ENCODE measurements at regions not wholly inside any gene's neighbourhood (a gene's known extent, or its start where the extent isn't known, plus 50 kb on each side); places are given as distances from the start of the nearest gene placed in this dataset.
A peak's percentile ranks its signal among the peaks of the same experiment; 100 is the strongest.

DNA sequence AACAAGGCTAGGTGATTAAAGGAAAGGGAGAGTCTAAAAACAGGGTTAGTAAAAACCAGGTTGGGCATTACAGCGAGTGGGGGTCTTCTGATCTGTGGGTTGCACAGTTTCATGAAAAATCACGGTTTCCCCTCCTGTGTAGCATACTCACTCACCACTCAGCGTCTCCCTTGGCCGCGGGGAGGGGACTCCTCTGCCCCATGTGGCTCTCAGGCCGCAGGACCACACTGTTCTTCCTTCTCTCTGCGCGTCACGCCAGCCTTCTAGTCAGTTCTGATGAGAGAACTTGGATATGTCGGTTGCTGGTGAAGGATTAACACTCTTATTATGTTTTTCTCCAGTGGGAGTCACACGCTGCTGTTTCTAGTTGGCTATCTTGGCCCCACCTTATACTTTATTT is 254.6 kb upstream of the LRRC7 start:
- Mint-ChIP-seq H3K4me1 (no peaks in the 10 kb centered on the region), H3K27me3 (no peaks in the 10 kb centered on the region), H3K4me3 (no peak overlapping the region), H3K9me3 (peaks cover 7% of the 10 kb centered on the region), H3K36me3 (no peaks in the 10 kb centered on the region), H3K27ac (no peak overlapping the region)

- H3K4me3 Mint-ChIP-seq: no peak overlapping the region
- no peaks in the 10 kb centered on the region for H3K36me3 Mint-ChIP-seq
- H3K27ac Mint-ChIP-seq: no peak overlapping the region
- H3K4me1 Mint-ChIP-seq: no peaks in the 10 kb centered on the region
- no peaks in the 10 kb centered on the region for H3K27me3 Mint-ChIP-seq
- H3K9me3 Mint-ChIP-seq: peaks cover 7% of the 10 kb centered on the region
Measured at GRCh38 chr1:69315416-69315815, 252.3 kb upstream of the LRRC7 start.

- peaks cover 7% of the 10 kb centered on the region for H3K9me3 Mint-ChIP-seq
- H3K27ac Mint-ChIP-seq: no peak overlapping the region
- H3K4me1 Mint-ChIP-seq: no peaks in the 10 kb centered on the region
- H3K27me3 Mint-ChIP-seq: no peaks in the 10 kb centered on the region
- no peak overlapping the region for H3K4me3 Mint-ChIP-seq
- H3K36me3 Mint-ChIP-seq: no peaks in the 10 kb centered on the region
Measured at GRCh38 chr1:69315823-69316222, 251.9 kb upstream of the LRRC7 start.

GRCh38 chr1:69319287-69319686 is 248.4 kb upstream of the LRRC7 start:
- H3K27me3 Mint-ChIP-seq: no peaks in the 10 kb centered on the region
- H3K27ac Mint-ChIP-seq: no peak overlapping the region
- H3K4me3 Mint-ChIP-seq: peak overlapping the region; percentile 24
- H3K9me3 Mint-ChIP-seq: peaks cover 4% of the 10 kb centered on the region
- no peaks in the 10 kb centered on the region for H3K36me3 Mint-ChIP-seq
- H3K4me1 Mint-ChIP-seq: no peaks in the 10 kb centered on the region

- Mint-ChIP-seq H3K27ac (no peak overlapping the region), H3K9me3 (no peaks in the 10 kb centered on the region), H3K4me1 (no peaks in the 10 kb centered on the region), H3K27me3 (no peaks in the 10 kb centered on the region), H3K36me3 (no peaks in the 10 kb centered on the region), H3K4me3 (no peak overlapping the region)
Measured at GRCh38 chr1:69320757-69321211, 246.9 kb upstream of the LRRC7 start.

GRCh38 chr1:69321311-69321710 is 246.4 kb upstream of the LRRC7 start:
- Mint-ChIP-seq H3K4me1 (no peaks in the 10 kb centered on the region), H3K27ac (no peak overlapping the region), H3K4me3 (no peak overlapping the region), H3K27me3 (no peaks in the 10 kb centered on the region), H3K9me3 (no peaks in the 10 kb centered on the region), H3K36me3 (no peaks in the 10 kb centered on the region)

DNA sequence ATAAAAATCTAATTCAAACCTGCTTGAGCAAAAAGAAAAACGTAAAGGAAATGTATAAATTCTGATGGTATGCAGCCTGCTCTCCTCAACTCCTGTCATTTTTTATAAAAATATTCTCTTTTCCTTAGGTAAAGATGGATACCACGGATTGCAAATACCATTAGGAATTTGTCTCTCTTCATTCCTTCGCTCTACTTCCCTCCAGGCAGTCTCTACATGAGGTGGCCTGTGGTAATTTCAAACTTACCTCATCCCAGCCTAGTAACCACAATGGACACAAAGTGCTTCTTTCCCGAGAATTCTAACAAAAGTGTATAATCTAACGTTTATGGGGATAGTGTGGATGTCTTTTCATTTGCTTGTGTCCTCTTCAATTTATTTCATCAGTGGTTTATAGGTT is 239.5 kb upstream of the LRRC7 start:
- H3K36me3 Mint-ChIP-seq: no peaks in the 10 kb centered on the region
- no peaks in the 10 kb centered on the region for H3K27me3 Mint-ChIP-seq
- H3K27ac Mint-ChIP-seq: no peak overlapping the region
- H3K4me1 Mint-ChIP-seq: no peaks in the 10 kb centered on the region
- H3K9me3 Mint-ChIP-seq: peaks cover 12% of the 10 kb centered on the region
- no peak overlapping the region for H3K4me3 Mint-ChIP-seq

DNA sequence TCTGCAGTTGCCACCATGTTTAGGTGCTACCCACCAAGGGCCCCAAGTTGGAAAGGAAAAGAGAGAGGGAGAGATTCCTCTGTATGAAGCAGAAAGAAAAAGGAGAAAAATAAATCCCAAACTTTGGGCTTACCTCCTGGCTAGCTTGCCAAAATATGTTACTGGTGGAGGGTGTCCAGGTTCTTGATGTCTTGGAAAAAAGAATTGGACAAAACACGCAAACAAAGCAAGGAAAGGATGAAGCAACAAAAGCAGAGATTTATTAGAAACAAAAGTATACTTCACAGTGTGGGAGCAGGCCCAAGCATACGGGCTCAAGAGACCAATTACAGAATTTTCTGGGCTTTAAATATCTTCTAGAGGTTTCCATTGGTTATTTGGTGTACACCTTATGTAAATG is 204.5 kb upstream of the LRRC7 start:
- Mint-ChIP-seq H3K36me3 (no peaks in the 10 kb centered on the region), H3K9me3 (no peaks in the 10 kb centered on the region), H3K27ac (no peak overlapping the region), H3K4me3 (no peak overlapping the region), H3K27me3 (no peaks in the 10 kb centered on the region), H3K4me1 (no peaks in the 10 kb centered on the region)

DNA sequence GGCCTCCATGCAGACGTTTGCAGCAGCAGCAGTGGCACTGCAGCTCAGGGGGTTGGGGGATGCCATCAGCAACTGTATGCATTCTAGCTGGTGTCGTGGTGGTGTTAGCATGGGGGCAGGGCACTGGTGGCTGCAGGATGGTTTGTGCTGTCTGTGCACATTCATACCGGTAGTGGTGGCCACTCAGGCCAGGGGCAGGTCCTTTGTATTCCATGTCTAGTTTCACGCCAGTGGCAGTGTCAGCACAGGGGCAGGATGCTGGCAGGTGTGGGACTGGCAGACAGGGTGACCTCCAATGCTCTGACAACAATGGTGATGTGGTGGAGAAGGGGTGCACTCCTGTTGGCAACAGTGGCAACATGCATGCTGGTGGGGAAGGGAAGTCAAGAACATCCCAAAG is 194.2 kb upstream of the LRRC7 start:
- no peaks in the 10 kb centered on the region for H3K36me3 Mint-ChIP-seq
- H3K27me3 Mint-ChIP-seq: no peaks in the 10 kb centered on the region
- H3K4me3 Mint-ChIP-seq: no peak overlapping the region
- no peak overlapping the region for H3K27ac Mint-ChIP-seq
- peaks cover 6% of the 10 kb centered on the region for H3K9me3 Mint-ChIP-seq
- H3K4me1 Mint-ChIP-seq: no peaks in the 10 kb centered on the region

GRCh38 chr1:69376408-69376807 is 191.3 kb upstream of the LRRC7 start:
- no peak overlapping the region for H3K27ac Mint-ChIP-seq
- H3K4me3 Mint-ChIP-seq: no peak overlapping the region
- H3K27me3 Mint-ChIP-seq: no peaks in the 10 kb centered on the region
- H3K4me1 Mint-ChIP-seq: no peaks in the 10 kb centered on the region
- no peaks in the 10 kb centered on the region for H3K36me3 Mint-ChIP-seq
- peaks cover 6% of the 10 kb centered on the region for H3K9me3 Mint-ChIP-seq

DNA sequence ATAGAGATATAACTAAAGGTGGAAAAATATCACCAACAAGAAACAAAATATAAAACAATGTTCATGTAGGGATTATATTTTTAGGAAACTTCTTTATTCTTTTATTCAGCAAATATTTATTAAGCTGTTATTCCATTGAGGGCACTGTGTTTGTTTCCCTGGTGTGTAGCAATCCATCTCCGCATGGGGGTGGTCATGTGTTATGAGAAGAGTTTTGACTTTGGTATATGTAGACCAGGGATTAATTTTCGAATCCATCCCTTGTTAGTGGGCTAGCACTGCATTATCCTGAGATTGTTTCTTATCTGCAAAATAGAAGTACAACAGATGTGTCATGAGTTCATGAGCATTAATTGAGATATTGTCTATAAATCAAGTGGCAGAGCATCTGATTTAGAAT is 190.2 kb upstream of the LRRC7 start:
- Mint-ChIP-seq H3K4me1 (no peaks in the 10 kb centered on the region), H3K36me3 (no peaks in the 10 kb centered on the region), H3K9me3 (peaks cover 11% of the 10 kb centered on the region), H3K27ac (no peak overlapping the region), H3K27me3 (no peaks in the 10 kb centered on the region), H3K4me3 (no peak overlapping the region)

- Mint-ChIP-seq H3K4me3 (no peak overlapping the region), H3K9me3 (peaks cover 5% of the 10 kb centered on the region), H3K27ac (no peak overlapping the region), H3K4me1 (no peaks in the 10 kb centered on the region), H3K27me3 (no peaks in the 10 kb centered on the region), H3K36me3 (no peaks in the 10 kb centered on the region)
Measured at GRCh38 chr1:69388044-69388443, 179.7 kb upstream of the LRRC7 start.

DNA sequence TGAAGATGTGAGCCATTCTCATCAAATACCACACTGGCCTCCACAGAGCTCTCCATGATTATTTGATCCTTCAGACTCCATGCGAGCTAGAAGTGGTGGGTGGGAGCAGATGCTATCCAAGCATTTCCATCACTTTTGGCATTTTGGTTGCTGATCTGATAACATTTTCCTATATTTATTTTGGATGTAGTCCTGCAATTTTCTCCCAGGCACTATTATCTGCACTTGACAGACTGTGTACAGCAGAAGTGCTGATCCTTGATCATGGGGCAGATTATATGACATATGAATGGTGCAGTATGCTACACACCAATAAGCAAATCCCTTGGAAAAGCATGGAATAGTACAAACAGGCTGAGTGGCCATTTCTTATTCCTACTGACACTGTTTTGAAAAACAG is 167.6 kb upstream of the LRRC7 start:
- no peak overlapping the region for H3K27ac Mint-ChIP-seq
- no peaks in the 10 kb centered on the region for H3K36me3 Mint-ChIP-seq
- no peaks in the 10 kb centered on the region for H3K27me3 Mint-ChIP-seq
- H3K4me3 Mint-ChIP-seq: no peak overlapping the region
- no peaks in the 10 kb centered on the region for H3K4me1 Mint-ChIP-seq
- no peaks in the 10 kb centered on the region for H3K9me3 Mint-ChIP-seq

DNA sequence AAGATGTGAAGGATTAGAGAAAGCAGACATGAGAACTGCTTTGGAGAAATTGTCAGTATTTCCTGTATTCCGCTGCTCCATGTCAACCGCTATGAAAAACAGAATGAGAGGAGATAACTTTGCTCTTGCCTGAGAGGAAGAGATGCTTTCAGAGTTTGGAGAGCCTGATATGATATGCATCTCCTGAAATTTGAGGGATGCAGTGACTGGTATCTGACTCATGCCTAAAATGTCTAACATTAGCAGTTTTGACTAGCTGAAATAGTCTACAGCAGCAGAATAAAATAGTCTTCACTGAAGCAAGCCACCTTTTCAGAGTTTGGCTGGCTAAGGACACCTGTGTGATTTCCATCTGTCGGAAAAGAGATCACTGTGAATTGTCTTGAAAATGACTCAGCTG is 165.8 kb upstream of the LRRC7 start:
- H3K4me1 Mint-ChIP-seq: no peaks in the 10 kb centered on the region
- no peaks in the 10 kb centered on the region for H3K27me3 Mint-ChIP-seq
- H3K27ac Mint-ChIP-seq: no peak overlapping the region
- no peak overlapping the region for H3K4me3 Mint-ChIP-seq
- no peaks in the 10 kb centered on the region for H3K36me3 Mint-ChIP-seq
- peaks cover 6% of the 10 kb centered on the region for H3K9me3 Mint-ChIP-seq

- no peak overlapping the region for H3K27ac Mint-ChIP-seq
- H3K9me3 Mint-ChIP-seq: peaks cover 6% of the 10 kb centered on the region
- no peaks in the 10 kb centered on the region for H3K36me3 Mint-ChIP-seq
- no peaks in the 10 kb centered on the region for H3K27me3 Mint-ChIP-seq
- no peaks in the 10 kb centered on the region for H3K4me1 Mint-ChIP-seq
- H3K4me3 Mint-ChIP-seq: no peak overlapping the region
Measured at GRCh38 chr1:69403756-69404320, 163.9 kb upstream of the LRRC7 start.

- Mint-ChIP-seq H3K36me3 (no peaks in the 10 kb centered on the region), H3K27ac (no peak overlapping the region), H3K27me3 (no peaks in the 10 kb centered on the region), H3K9me3 (peaks cover 6% of the 10 kb centered on the region), H3K4me1 (no peaks in the 10 kb centered on the region), H3K4me3 (no peak overlapping the region)
Measured at GRCh38 chr1:69404486-69404885, 163.2 kb upstream of the LRRC7 start.

DNA sequence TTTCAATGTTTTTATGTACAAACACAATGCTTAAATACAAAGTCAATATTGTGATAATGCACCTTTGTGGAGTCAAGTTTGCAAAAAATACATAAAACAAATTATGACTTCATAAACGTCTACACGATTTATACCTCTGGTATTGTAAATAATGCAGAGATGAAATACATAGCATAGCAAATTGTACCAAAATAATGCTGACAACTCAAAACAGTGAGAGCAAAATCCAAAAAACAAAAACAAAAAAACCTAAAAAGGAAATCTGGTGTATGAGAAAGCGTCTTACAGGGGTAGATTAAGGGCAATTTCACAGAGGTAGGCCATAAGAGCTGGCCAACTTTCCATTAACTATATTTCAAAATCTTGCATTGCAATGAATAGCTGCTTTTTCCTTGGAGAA is 161.5 kb upstream of the LRRC7 start:
- Mint-ChIP-seq H3K4me1 (no peaks in the 10 kb centered on the region), H3K36me3 (no peaks in the 10 kb centered on the region), H3K27me3 (no peaks in the 10 kb centered on the region), H3K4me3 (no peak overlapping the region), H3K27ac (no peak overlapping the region), H3K9me3 (peaks cover 6% of the 10 kb centered on the region)

Measured in activated naive CD4-positive, alpha-beta T cell treated with anti-CD3 and anti-CD28 coated beads, Interleukin-2, amount 50 U/mL, for 24 hours (primary cell).